CD4-positive, alpha-beta T cell treated with Interleukin-4 for 1 hour (primary cell): ENCODE measurements at regions not wholly inside any gene's neighbourhood (a gene's known extent, or its start where the extent isn't known, plus 50 kb on each side); places are given as distances from the start of the nearest gene placed in this dataset.

Experiments
- DNase-seq, 2 donors: peaks; one replicate each; pipeline ENCODE4 v3.0.0-alpha.2; 2020 to 2022

- DNase-seq: no peak
These were observed 87.1 kb upstream of the HEY2 start for GRCh38 chr6:125662296-125662695.

- DNase-seq: no peak
These were observed 84.1 kb upstream of the HEY2 start for GRCh38 chr6:125665295-125665814.

GRCh38 chr6:125667326-125667725, 82.1 kb upstream of the HEY2 start:
- no peak for DNase-seq

- no peak for DNase-seq
These were observed 81.4 kb upstream of the HEY2 start for GRCh38 chr6:125668071-125668470.

- DNase-seq: no peak
These were observed 78.9 kb upstream of the HEY2 start for GRCh38 chr6:125670568-125670967.

- no peak for DNase-seq
These were observed 78.1 kb upstream of the HEY2 start for GRCh38 chr6:125671323-125671722.

GRCh38 chr6:125674230-125674629, 75.2 kb upstream of the HEY2 start:
- DNase-seq: no peak

GRCh38 chr6:125678601-125679000, 70.8 kb upstream of the HEY2 start:
- no peak for DNase-seq

GRCh38 chr6:125679128-125679527, 70.3 kb upstream of the HEY2 start:
- DNase-seq: no peak

- DNase-seq: no peak
These were observed 69.8 kb upstream of the HEY2 start for GRCh38 chr6:125679651-125680050.

GRCh38 chr6:125682939-125683338, 66.5 kb upstream of the HEY2 start:
- DNase-seq: no peak

GRCh38 chr6:125688138-125688537, 61.3 kb upstream of the HEY2 start:
- no peak for DNase-seq

GRCh38 chr6:125693480-125693879, 56.0 kb upstream of the HEY2 start:
- no peak for DNase-seq

GRCh38 chr6:125699591-125699990, 49.8 kb upstream of the HEY2 start:
- DNase-seq: no peak
